Kidney epithelial cell (primary cell): ENCODE measurements at regions not wholly inside any gene's neighbourhood (a gene's known extent, or its start where the extent isn't known, plus 50 kb on each side); places are given as distances from the start of the nearest gene placed in this dataset.
"Not testable (repeated sequence)": the region's sequence is repeated elsewhere in the genome, so short reads cannot be mapped to it uniquely, and the experiment has no call there.

ENCODE experiments used
- DNase-seq: peaks from one replicate; pipeline ENCODE4 v3.0.0-alpha.2; 2010; ENCODE audit warnings: low read depth
- H3K27me3 ChIP-seq: 2 replicates; pipeline ENCODE4 v1.6.0; 2011; ENCODE audit warnings: low read length; ENCODE audit not compliant: control insufficient read depth, insufficient read depth
- H3K36me3 ChIP-seq: 2 replicates; pipeline ENCODE4 v1.5.1; 2011; ENCODE audit warnings: low read length; ENCODE audit not compliant: control insufficient read depth, insufficient read depth
- H3K4me3 ChIP-seq: 2 replicates; pipeline ENCODE4 v1.5.1; 2011; ENCODE audit warnings: low read depth, mild to moderate bottlenecking, control low read depth, low read length
- TF ChIP-seq, protein P1 (sequence below): IDR thresholded peaks from 2 replicates; pipeline ENCODE4 v1.5.1; 2011; ENCODE audit warnings: mild to moderate bottlenecking, moderate library complexity, low read length, control low read depth, inconsistent platforms; ENCODE audit not compliant: insufficient read depth, poor library complexity, severe bottlenecking

DNA sequence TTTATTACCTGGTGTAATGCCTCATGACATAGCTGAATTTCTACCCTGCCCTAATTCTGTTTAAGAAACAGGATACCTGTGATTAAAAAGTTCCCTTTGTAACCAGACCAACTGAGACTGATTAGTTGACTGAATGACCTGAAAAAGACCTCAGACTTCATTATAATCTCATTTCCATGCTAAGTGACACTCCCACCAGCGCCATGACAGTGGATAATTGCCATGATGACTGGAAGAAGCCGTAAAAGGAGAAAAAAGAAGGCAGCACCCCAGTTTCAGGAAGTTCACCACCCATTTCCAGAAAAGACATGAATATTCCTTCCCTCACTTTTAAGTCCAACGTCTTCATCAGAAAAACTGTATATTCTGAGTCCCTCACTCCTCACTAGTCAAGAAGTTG, 125.6 kb upstream of the HS3ST4 start:
- no peak for DNase-seq
- no peak overlapping the region for H3K4me3 ChIP-seq
- TF ChIP-seq, protein P1, sequence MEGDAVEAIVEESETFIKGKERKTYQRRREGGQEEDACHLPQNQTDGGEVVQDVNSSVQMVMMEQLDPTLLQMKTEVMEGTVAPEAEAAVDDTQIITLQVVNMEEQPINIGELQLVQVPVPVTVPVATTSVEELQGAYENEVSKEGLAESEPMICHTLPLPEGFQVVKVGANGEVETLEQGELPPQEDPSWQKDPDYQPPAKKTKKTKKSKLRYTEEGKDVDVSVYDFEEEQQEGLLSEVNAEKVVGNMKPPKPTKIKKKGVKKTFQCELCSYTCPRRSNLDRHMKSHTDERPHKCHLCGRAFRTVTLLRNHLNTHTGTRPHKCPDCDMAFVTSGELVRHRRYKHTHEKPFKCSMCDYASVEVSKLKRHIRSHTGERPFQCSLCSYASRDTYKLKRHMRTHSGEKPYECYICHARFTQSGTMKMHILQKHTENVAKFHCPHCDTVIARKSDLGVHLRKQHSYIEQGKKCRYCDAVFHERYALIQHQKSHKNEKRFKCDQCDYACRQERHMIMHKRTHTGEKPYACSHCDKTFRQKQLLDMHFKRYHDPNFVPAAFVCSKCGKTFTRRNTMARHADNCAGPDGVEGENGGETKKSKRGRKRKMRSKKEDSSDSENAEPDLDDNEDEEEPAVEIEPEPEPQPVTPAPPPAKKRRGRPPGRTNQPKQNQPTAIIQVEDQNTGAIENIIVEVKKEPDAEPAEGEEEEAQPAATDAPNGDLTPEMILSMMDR = no peak
- H3K27me3 ChIP-seq = no peaks in the 10 kb centered on the region
- H3K36me3 ChIP-seq = no peaks in the 10 kb centered on the region

DNA sequence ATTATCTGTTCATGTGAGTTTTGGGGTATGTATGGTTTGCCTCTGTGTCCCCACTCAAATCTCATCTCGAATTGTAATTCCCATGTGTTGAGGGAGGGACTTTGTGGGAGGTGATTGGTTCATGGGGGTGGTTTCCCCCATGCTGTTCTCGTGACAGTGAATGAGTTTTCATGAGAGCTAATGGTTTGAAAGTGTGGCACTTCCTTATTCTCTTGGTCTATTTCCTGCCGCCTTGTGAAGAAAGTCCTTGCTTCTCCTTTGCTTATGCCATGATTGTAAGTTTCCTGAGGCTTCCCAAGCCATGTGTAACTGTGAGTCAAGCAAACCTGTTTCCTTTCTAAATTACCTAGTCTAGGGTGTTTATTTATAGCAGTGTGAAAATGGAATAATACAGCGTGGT, 128.1 kb upstream of the HS3ST4 start:
- no peaks in the 10 kb centered on the region for H3K27me3 ChIP-seq
- no peaks in the 10 kb centered on the region for H3K36me3 ChIP-seq
- TF ChIP-seq, protein P1 = no peak
- no peak overlapping the region for H3K4me3 ChIP-seq
- DNase-seq = no peak

DNA sequence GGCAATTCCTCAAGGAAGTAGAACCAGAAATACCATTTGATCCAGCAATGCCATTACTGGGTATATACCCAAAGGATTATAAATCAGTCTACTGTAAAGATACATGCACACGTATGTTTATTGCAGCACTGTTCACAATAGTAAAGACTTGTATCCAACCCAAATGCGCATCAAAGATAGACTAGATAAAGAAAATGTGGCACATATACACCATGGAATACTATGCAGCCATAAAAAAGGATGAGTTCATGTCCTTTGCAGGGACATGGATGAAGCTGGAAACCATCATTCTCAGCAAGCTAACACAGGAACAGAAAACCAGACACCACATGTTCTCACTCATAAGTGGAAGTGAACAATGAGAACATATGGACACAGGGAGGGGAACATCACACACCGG, 130.0 kb upstream of the HS3ST4 start:
- not testable (repeated sequence) for DNase-seq, H3K36me3 ChIP-seq, H3K27me3 ChIP-seq, H3K4me3 ChIP-seq

DNA sequence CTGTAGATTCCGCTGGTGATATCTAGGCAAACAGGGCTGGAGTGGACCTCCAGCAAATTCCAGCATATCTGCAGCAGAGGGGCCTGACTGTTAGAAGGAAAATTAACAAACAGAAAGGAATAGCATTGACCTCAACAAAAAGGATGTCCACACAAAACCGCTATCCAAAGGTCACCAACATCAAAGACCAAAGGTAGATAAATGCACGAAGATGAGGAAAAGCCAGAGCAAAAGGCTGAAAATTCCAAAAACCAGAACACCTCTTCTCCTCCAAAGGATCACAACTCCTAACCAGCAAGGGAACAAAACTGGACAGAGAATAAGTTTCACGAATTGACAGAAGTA, 134.8 kb upstream of the HS3ST4 start:
- not testable (repeated sequence) for H3K36me3 ChIP-seq, DNase-seq, H3K4me3 ChIP-seq, H3K27me3 ChIP-seq

DNA sequence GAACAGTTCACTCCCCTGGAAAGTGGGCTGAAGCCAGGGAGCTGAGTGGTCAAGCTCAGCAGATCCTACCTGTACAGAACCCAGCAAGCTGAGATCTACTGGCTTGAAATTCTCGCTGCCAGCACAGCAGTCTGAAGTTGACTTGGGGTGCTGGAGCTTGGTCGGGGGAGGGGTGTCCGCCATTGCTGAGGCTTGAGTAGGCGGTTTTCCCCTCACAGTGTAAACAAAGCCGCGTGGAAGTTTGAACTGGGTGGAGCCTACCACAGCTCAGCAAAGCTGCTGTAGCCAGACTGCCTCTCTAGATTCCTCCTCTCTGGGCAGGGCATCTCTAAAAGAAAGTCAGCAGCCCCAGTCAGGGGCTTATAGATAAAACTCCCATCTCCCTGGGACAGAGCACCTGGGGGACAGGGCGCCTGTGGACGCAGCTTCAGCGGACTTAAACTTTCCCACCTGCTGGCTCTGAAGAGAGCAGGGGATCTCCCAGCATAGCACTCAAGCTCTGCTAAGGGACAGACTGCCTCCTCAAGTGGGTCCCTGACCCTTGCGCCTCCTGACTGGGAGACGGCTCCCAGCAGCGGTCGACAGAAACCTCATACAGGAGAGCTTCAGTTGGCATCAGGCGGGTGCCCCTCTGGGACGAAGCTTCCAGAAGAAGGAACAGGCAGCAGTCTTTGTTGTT, 135.3 kb upstream of the HS3ST4 start:
- H3K4me3 ChIP-seq, H3K36me3 ChIP-seq, H3K27me3 ChIP-seq, DNase-seq: not testable (repeated sequence)

DNA sequence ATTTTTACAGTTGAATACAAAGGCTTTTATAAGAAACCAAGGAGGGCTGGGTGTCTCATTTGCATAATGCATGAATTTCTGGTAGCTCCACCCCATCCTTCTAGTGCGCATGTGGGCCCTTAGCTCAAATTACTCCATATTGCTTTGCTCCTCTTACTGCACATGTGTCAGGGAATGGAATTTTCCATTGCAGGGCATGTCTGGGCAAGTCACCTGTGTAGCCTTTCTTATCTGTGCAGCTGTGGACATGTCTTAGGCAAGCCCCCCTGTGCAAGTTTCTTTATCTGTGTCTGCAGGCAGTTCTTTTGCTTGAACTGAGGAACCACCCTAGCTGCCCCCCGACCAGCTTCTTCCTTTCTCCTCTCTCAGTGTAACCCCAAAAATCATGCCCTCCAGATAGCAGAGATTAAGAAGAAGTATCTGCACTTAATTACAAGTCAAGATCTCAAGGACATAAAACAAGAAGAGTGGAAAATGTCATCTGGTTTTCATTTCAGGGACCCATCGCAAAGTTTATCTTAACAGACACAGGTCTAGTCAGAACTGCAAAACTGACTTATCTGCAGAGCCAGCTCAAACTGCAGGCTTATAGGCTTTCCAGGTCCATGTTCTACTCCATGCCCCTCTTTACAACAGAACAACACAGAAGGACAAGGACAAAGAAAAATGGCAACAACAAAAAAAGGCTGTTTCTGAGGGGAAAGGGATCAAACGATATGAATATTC, 137.9 kb upstream of the HS3ST4 start:
- no peaks in the 10 kb centered on the region for H3K27me3 ChIP-seq
- no peak overlapping the region for H3K4me3 ChIP-seq
- DNase-seq = no peak
- TF ChIP-seq, protein P1 = no peak
- no peaks in the 10 kb centered on the region for H3K36me3 ChIP-seq

DNA sequence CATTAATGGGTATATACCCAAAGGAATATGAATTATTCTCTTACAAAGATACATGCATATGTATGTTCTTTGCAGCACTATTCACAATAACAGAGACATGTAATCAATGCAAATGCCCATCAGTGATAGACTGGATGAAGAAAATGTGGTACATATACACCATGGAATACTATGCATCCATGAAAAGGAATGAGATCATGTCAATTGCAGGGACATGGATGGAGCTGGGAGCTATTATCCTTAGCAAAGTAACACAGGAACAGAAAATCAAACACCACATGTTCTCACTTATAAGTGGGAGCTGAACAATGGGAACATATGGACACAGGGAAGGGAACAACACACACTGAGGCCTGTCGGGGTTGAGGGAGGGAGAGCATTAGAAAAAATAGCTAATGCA, 141.1 kb upstream of the HS3ST4 start:
- TF ChIP-seq, protein P1 = no peak
- no peak for DNase-seq
- Histone ChIP-seq H3K4me3 (no peak overlapping the region), H3K36me3 (no peaks in the 10 kb centered on the region), H3K27me3 (no peaks in the 10 kb centered on the region)
